Stimulated activated naive CD8-positive, alpha-beta T cell treated with anti-CD3 and anti-CD28 coated beads, Interleukin-15, Interleukin-2, amounts not matched to agents 100 ng/mL and 50 ng/mL, for 24 hours (primary cell): ENCODE measurements at regions not wholly inside any gene's neighbourhood (a gene's known extent, or its start where the extent isn't known, plus 50 kb on each side); places are given as distances from the start of the nearest gene placed in this dataset.

ENCODE experiments used
- H3K27ac Mint-ChIP-seq: one replicate; pipeline ENCODE4 v1.8.0; 2021; ENCODE audit warnings: mild to moderate bottlenecking, mixed read lengths
- H3K27me3 Mint-ChIP-seq: one replicate; pipeline ENCODE4 v1.8.0; 2021; ENCODE audit warnings: mixed read lengths
- H3K36me3 Mint-ChIP-seq: one replicate; pipeline ENCODE4 v1.8.0; 2021; ENCODE audit warnings: low read depth, mixed read lengths
- H3K4me1 Mint-ChIP-seq: one replicate; pipeline ENCODE4 v1.8.0; 2021; ENCODE audit warnings: low read depth, mixed read lengths
- H3K4me3 Mint-ChIP-seq: one replicate; pipeline ENCODE4 v1.8.0; 2021; ENCODE audit warnings: mild to moderate bottlenecking, mixed read lengths
- H3K9me3 Mint-ChIP-seq: one replicate; pipeline ENCODE4 v1.8.0; 2021; ENCODE audit warnings: mixed read lengths

DNA sequence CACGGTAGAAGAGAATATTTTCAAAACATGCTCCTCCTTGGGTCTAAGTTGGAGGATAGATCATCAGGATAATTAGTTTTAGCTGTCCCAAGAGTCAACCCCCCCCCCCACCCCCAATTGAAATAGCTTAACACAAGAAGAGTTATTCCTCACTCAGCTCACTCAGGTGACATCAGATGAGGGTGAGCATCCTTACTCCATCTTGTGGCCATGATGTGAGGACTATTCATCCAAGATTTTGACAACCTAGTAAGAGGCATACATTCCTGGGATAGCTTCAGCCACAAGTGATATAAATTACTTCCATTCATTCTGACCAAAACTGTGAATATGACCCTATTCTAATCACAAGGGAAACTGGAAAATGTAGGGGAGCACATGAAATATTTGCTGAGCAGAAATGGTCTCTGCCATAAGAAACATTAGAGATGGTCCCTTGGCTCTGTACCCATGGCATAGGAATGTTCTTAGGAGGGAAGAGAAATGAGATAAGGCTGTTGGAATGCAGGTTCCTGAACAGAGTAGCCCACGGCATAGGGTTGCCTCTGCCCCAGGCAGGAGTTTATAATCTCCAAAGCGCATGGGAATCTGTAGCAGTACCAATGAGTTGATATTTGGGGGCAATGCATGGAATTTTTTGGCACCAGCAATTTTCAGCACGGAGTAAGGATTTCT is 257.2 kb downstream of the CYRIA start:
- H3K27me3 Mint-ChIP-seq = no peaks in the 10 kb centered on the region

DNA sequence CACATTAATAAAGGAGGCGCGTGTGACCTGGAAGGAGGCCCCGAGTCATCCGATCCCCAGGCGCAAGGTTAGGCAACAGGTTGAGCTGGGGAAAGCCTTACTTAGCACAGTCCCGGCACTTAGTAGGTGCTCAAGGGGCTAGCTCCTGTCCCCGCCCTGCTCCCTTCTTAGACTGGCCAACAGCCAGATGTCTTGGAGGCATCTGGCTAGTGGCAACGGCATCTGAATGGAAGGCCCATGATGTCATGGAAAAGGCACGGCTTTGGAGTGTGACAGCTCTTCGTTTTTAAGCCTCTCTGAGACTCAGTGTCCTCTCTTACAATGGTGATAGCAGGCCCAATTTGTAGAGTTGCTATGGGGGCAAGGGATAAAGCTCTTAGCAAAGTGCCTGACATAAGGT is 258.3 kb downstream of the CYRIA start:
- no peak overlapping the region for H3K4me3 Mint-ChIP-seq
- no peaks in the 10 kb centered on the region for H3K36me3 Mint-ChIP-seq
- H3K27me3 Mint-ChIP-seq = no peaks in the 10 kb centered on the region
- H3K4me1 Mint-ChIP-seq = no peaks in the 10 kb centered on the region
- H3K9me3 Mint-ChIP-seq = peaks cover 5% of the 10 kb centered on the region
- no peak overlapping the region for H3K27ac Mint-ChIP-seq

More for the DNA sequence above, 257.2 kb downstream of the CYRIA start:
- Mint-ChIP-seq H3K27ac (no peak overlapping the region), H3K36me3 (no peaks in the 10 kb centered on the region), H3K4me1 (no peaks in the 10 kb centered on the region), H3K4me3 (no peak overlapping the region), H3K9me3 (peaks cover 5% of the 10 kb centered on the region)

DNA sequence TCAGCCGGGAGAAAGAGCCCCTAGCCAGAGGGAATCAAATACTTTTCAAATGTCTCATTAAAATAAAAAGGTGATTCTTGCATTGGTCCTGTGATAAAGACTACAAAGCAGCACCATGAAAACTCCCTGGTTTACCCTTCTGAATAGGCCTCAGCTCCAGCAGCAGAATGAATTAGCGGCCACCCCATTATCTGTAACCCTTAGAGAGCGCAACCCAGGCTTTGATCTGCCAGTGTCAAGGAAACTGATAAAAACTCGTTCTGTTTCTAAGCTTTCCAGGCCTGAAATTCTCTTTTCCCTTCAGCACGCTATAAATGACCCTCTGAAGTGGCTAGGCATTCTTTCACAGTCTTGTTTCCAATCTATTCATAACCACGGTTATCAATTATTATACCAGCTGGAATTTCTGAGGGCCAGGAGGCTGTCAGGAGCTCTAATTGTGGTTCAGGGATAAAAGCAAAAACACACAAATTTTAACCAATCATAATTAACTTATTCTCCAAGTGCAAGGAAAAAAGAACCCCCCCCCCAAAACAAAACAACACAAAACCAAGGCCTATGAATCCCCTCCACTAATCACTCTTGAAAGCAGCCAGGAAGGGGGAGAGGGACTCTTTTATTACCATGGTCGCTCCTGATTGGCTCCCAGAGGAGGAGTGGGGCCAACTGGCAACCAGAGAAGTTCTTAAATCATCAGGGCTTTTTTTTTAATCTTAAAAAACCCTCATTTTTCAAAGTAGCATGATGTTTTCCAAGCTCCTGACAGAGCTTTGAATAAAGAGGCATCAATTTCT is 258.9 kb downstream of the CYRIA start:
- Mint-ChIP-seq H3K27ac (no peak overlapping the region), H3K4me1 (no peaks in the 10 kb centered on the region), H3K9me3 (peaks cover 5% of the 10 kb centered on the region), H3K4me3 (no peak overlapping the region), H3K36me3 (no peaks in the 10 kb centered on the region), H3K27me3 (no peaks in the 10 kb centered on the region)

DNA sequence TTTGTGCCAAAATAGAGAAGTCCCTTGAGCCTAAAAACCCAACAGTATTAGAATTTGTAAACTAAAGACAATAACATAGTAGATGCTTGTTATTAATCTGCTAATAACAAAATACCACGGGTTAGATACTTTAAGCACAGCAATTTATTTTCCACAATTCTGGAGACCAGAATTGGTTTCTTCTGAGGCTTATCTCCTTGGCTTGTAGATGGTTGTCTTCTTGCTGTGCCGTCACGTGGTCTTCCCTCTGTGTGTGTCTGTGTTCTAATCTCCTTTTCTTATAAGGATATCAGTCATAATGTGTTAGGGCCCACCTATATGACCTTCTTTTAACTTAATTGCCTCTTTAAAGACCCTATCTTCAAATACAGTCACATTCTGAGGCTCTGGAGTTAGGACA is 260.1 kb downstream of the CYRIA start:
- Mint-ChIP-seq H3K9me3 (no peaks in the 10 kb centered on the region), H3K4me1 (no peaks in the 10 kb centered on the region), H3K36me3 (no peaks in the 10 kb centered on the region), H3K27me3 (no peaks in the 10 kb centered on the region), H3K27ac (no peak overlapping the region), H3K4me3 (no peak overlapping the region)

DNA sequence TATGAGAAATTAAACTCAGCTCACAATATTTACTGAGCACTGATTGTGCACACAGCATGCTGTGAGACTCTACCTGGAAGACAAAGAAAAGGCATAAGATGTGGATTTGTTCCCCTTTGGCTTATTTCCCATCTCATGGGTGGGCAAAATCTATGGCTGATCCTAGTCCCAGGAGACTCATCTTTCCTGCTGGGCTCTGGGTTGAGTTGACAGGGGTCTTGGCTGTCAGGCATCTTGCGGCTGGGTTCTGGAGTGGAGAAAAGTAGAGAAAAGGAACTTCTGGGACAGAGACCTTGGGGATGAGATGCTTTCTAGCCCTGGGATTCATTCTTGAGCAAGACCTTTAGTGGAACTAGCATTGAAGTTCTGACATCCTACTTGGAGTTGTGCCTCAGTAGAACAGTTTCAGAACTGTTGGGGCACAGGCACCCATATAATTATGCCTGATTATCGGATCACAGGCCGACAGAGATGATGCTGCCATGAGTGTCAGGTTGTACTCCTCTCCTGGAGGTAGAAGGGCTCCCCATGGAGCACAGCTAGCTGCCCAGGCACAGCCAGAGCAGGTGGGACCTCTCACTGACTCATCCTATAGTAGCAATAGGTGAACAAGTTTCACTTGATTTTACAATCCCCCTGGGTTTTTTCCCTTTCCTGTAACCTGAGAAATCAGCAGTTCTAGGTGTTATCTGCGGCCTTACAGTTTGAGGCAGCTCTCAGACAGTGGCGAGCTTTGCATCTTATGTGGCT is 260.9 kb downstream of the CYRIA start:
- no peaks in the 10 kb centered on the region for H3K36me3 Mint-ChIP-seq
- no peak overlapping the region for H3K4me3 Mint-ChIP-seq
- H3K27ac Mint-ChIP-seq = no peak overlapping the region
- H3K27me3 Mint-ChIP-seq = no peaks in the 10 kb centered on the region
- no peaks in the 10 kb centered on the region for H3K4me1 Mint-ChIP-seq
- H3K9me3 Mint-ChIP-seq = no peaks in the 10 kb centered on the region

DNA sequence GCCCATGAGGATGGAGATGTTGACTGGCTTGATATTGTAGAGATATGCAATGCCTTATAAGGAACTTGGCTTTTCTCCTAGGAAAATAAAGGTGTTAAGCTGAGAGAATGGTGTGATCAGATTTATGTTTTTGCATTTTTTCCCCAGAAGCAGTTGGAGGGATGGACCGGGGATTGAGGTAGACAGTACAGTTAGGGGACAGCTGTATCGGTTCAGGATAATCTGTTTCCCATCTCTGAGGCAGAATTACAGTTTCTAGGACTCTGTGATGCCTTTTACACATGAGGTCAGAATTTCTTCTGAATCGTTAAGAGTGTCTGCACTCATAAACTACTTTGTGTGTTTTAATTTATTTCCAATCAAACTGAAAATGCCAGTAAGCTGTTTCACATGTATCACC is 261.5 kb downstream of the CYRIA start:
- Mint-ChIP-seq H3K4me1 (no peaks in the 10 kb centered on the region), H3K4me3 (no peak overlapping the region), H3K27ac (no peak overlapping the region), H3K9me3 (no peaks in the 10 kb centered on the region), H3K36me3 (no peaks in the 10 kb centered on the region), H3K27me3 (no peaks in the 10 kb centered on the region)

DNA sequence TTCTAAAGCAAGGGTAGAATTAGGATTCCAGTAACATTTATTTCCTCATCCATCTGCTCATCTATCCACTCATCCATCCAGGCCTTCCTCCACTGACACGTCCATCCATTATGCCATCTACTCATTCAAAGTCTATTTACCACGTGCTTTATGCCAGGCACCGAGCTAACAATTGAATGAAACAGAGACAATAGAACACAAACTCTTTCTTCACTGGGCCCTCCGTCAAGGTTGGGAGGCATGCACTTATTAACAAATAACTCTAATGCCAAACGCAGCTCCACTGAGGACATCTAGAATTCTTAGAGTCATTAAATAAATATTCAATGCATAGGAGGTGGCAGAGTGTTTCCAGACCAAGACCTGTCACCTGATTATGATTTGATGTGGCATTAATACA is 262.7 kb downstream of the CYRIA start:
- H3K27me3 Mint-ChIP-seq = no peaks in the 10 kb centered on the region
- no peaks in the 10 kb centered on the region for H3K36me3 Mint-ChIP-seq
- H3K27ac Mint-ChIP-seq = no peak overlapping the region
- H3K4me3 Mint-ChIP-seq = no peak overlapping the region
- no peaks in the 10 kb centered on the region for H3K9me3 Mint-ChIP-seq
- no peaks in the 10 kb centered on the region for H3K4me1 Mint-ChIP-seq

DNA sequence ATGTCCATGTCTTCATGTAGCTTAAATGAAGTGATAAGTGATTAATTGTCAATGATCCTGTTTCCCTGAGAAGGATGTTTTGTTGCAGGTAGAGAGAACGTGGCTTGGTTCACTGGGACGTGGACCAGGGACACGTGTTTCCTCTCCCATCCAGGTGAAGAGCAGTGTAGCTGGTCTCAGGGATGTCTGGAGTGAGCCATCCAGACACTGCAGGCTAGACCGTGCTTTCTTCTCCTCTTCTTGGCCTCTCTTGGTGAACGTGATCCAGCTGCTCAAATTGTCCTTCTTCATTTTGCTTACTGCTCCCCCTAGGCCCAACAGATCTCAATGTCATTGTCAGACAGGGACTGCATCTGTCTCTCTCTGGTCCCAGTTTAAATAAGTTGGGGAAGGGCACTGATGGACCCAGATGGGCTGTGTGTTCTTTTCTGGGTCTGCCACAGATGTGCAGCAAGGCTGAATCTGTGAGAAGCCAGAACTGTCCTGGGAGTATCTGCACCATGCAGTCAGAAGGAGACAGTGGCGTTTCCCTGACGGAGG is 263.8 kb downstream of the CYRIA start:
- no peaks in the 10 kb centered on the region for H3K27me3 Mint-ChIP-seq
- H3K27ac Mint-ChIP-seq = no peak overlapping the region
- no peaks in the 10 kb centered on the region for H3K36me3 Mint-ChIP-seq
- no peak overlapping the region for H3K4me3 Mint-ChIP-seq
- no peaks in the 10 kb centered on the region for H3K9me3 Mint-ChIP-seq
- H3K4me1 Mint-ChIP-seq = no peaks in the 10 kb centered on the region

DNA sequence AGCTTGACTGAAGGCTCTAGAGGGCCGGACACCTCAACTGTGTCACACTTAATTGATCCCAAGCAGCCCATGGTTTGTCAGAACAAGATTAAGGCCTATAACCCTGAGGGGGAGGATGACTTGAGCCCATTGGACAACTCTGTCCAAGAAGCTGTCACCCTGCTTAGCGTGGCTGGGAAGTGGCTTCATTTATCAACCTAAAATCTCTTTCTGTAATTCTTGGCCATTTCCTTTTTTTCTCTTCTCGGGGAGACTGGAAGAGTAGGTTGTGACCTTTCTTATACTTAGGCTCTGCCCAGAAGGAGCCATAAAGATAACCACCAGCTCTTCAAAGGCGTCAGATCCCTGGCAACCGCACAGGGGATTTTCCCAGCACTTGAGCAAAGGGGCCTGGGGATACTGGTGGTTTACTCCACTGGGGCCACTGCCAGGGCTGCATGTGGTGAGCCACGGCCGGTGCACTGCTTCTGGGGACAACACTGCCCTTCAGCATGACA is 265.5 kb downstream of the CYRIA start:
- Mint-ChIP-seq H3K27ac (no peak overlapping the region), H3K4me1 (no peaks in the 10 kb centered on the region), H3K4me3 (no peak overlapping the region), H3K36me3 (no peaks in the 10 kb centered on the region), H3K27me3 (no peaks in the 10 kb centered on the region), H3K9me3 (no peaks in the 10 kb centered on the region)

DNA sequence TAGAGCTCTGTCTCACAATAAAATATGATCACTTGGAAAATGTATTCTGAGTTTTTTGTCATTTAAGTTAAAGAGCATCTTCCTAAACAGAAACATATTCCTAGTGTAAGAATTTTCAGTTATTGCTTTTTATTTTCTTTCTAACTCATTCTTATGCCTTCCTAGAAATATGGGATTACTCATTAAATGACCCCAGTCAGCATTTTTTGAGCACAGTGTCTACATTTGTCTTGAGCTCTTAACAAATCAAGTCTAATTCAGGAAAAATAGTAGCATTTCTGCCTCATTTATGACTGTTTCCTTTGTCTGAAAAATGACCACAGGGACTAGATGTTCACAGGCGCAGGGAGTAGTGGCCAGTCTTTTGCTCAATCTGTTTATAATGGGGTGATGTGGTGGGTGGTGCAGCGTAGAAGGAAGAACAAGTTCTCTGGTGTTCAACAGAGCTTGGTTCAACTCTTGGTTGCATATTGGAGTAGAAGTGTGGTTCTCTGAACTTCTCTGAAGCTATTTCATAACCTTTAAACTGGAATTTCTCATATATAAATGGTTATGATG is 267.1 kb downstream of the CYRIA start:
- Mint-ChIP-seq H3K36me3 (no peaks in the 10 kb centered on the region), H3K4me1 (no peaks in the 10 kb centered on the region), H3K9me3 (no peaks in the 10 kb centered on the region), H3K4me3 (no peak overlapping the region), H3K27me3 (no peaks in the 10 kb centered on the region), H3K27ac (no peak overlapping the region)

DNA sequence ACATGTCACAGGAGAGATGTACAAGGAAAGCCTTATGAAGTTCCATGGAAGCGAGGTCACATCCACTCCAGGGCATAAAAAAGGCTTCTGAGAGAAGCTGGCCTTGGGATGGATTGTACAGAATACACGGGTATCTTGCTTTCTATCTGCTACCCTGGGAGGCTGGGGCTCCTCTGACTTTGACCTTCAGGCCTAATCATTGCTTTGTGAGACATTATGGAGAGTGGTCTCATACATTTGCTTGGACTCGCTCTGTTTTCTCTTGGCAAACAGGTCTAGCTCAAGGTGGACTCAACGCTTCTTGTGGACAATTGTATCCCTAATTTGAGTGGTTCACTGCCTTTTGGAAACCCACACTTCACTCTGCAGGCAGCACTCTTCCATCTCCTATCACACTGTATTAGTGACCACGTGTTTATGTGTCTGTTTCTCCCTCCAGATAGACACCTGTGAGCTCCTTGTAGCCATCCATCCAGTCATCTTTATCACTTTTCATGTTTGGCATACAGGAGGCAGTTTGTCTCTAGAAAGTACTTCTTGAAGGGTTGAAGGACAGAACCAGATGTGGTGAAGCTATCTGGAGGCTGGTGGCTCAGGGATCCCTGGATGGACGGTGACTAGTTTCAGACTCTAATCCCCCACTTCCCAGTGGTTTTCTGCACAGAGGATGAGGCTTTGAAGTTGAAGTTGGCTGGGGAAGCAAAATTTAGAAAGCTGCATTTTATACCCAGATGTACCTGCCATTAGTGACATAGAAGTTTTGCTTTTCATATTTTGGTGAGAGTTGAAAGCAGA is 267.8 kb downstream of the CYRIA start:
- Mint-ChIP-seq H3K36me3 (no peaks in the 10 kb centered on the region), H3K27ac (no peak overlapping the region), H3K4me3 (no peak overlapping the region), H3K4me1 (no peaks in the 10 kb centered on the region), H3K9me3 (no peaks in the 10 kb centered on the region), H3K27me3 (no peaks in the 10 kb centered on the region)

DNA sequence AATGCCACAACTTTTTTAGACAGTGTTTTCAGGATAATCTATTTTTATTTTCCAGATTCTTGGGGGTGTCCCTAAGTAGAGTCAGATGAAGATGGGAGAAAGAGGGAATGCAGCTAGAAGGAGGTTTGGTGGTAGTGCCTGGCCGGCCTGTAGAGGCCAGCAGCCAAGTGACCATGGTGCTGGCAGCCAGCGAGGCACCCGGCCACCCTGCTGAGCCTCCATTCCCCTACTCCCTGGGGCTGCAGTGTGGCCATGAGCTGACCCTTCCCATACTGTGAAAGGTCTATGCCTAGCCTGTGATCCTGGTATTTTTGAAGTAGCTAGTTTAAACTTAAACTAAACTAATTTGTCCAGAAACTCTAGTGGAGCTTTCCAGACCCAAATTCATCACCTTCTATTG is 268.6 kb downstream of the CYRIA start:
- H3K4me1 Mint-ChIP-seq = no peaks in the 10 kb centered on the region
- no peaks in the 10 kb centered on the region for H3K27me3 Mint-ChIP-seq
- H3K36me3 Mint-ChIP-seq = no peaks in the 10 kb centered on the region
- no peak overlapping the region for H3K4me3 Mint-ChIP-seq
- H3K9me3 Mint-ChIP-seq = no peaks in the 10 kb centered on the region
- no peak overlapping the region for H3K27ac Mint-ChIP-seq

DNA sequence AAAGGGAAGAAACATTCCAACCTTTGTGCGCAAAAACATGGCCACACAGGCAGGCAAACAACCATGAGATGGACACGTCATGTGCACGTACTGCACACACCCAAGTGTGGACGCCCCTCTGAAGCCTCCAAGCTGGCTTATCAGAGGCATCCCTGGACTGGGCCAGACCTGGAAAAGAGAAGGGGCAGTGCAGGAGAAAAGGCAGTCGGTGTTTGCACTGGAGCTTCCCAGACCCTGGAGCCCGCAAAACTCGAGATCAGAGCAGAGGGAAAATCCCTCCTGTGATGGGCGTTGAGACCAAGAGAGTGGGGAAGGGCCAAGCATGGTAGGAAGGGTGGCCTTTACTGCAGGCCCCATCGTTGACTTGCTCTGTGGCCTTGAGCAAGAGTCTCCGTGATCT is 269.5 kb downstream of the CYRIA start:
- no peaks in the 10 kb centered on the region for H3K27me3 Mint-ChIP-seq
- no peak overlapping the region for H3K27ac Mint-ChIP-seq
- no peaks in the 10 kb centered on the region for H3K36me3 Mint-ChIP-seq
- H3K9me3 Mint-ChIP-seq = no peaks in the 10 kb centered on the region
- no peaks in the 10 kb centered on the region for H3K4me1 Mint-ChIP-seq
- H3K4me3 Mint-ChIP-seq = no peak overlapping the region

DNA sequence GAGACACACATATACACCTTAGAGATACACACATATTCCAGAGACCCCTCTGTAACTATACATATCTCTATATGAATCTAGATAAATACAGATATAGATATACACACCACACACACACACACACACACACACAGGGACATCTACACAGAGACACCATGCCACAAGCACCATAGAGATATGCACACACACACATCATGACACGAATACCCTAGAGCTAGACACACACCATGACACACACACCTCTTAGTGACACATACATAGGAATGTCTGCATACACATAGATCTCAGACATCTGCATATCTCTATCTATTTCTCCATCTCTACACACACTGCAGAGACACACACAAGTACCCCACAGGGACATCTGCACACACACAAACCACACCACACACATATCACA is 270.0 kb downstream of the CYRIA start:
- H3K4me1 Mint-ChIP-seq = no peaks in the 10 kb centered on the region

More for the DNA sequence above, 270.0 kb downstream of the CYRIA start:
- H3K4me3 Mint-ChIP-seq = no peak overlapping the region
- H3K27me3 Mint-ChIP-seq = no peaks in the 10 kb centered on the region
- H3K9me3 Mint-ChIP-seq = no peaks in the 10 kb centered on the region
- H3K27ac Mint-ChIP-seq = no peak overlapping the region
- no peaks in the 10 kb centered on the region for H3K36me3 Mint-ChIP-seq
